ENCODE measurements at regions not wholly inside any gene's neighbourhood (a gene's known extent, or its start where the extent isn't known, plus 50 kb on each side); places are given as distances from the start of the nearest gene placed in this dataset.

- intact Hi-C loops (cut with DNase I; ENCODE audit: low total_unique reads) = no loop called here
- no peak overlapping the region for H3K27ac ChIP-seq
Measured at GRCh38 chr1:164953815-164954214, 394.8 kb downstream of the PBX1 start.

DNA sequence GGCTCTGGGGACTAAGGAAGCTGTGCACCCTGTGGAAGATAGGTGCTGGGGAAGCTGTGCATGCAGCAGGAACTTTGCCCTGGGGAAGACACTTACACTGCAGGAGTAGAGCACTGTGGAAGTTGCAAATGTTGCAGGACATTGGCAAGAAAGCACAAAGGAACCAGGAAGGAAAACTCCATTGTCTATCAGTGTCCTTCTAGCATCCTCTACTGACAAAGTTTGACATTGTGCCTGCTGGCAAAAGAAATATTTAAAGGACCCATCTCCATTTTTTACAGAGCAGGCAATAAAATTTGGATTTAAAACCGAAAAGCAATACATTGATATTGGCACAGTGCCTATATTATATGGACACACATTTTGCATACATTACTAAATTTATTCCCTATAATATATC, 394.1 kb downstream of the PBX1 start:
- TF ChIP-seq POLR2AphosphoS5 (IDR thresholded peaks at IDR 0.05) = no peak
- TF ChIP-seq POLR2A (IDR thresholded peaks at IDR 0.05) = no peak
- no peak for TF ChIP-seq CTCF (IDR thresholded peaks at IDR 0.05)
- no peaks in the 10 kb centered on the region for H3K36me3 ChIP-seq
- intact Hi-C loops (cut with DNase I; ENCODE audit: low total_unique reads) = no loop called here
- no peak overlapping the region for H3K4me3 ChIP-seq
- H3K27ac ChIP-seq = no peak overlapping the region
- no peaks in the 10 kb centered on the region for H3K27me3 ChIP-seq
- no peak for DNase-seq (ENCODE audit: low spot score in 2 of 2)
- H3K4me1 ChIP-seq = no peaks in the 10 kb centered on the region
- peaks cover 3 to 12% of the 10 kb centered on the region in 2 donors for H3K9me3 ChIP-seq

More at GRCh38 chr1:164953815-164954214, 394.8 kb downstream of the PBX1 start:
- H3K9me3 ChIP-seq = peaks cover 0 to 5% of the 10 kb centered on the region in 2 donors
- H3K4me1 ChIP-seq = no peaks in the 10 kb centered on the region
- no peak overlapping the region for H3K4me3 ChIP-seq
- no peaks in the 10 kb centered on the region for H3K36me3 ChIP-seq
- no peaks in the 10 kb centered on the region for H3K27me3 ChIP-seq
- DNase-seq (ENCODE audit: low spot score in 2 of 2) = no peak
- no peak for TF ChIP-seq CTCF (IDR thresholded peaks at IDR 0.05)
- no peak for TF ChIP-seq POLR2A (IDR thresholded peaks at IDR 0.05)
- no peak for TF ChIP-seq POLR2AphosphoS5 (IDR thresholded peaks at IDR 0.05)

GRCh38 chr1:164951508-164951907, 392.5 kb downstream of the PBX1 start:
- no peaks in the 10 kb centered on the region for H3K27me3 ChIP-seq
- H3K9me3 ChIP-seq = peaks cover 8 to 22% of the 10 kb centered on the region in 2 donors
- intact Hi-C loops (cut with DNase I; ENCODE audit: low total_unique reads) = no loop called here
- H3K27ac ChIP-seq = no peak overlapping the region
- DNase-seq (ENCODE audit: low spot score in 2 of 2) = no peak
- TF ChIP-seq CTCF (IDR thresholded peaks at IDR 0.05) = no peak
- TF ChIP-seq POLR2A (IDR thresholded peaks at IDR 0.05) = no peak
- TF ChIP-seq POLR2AphosphoS5 (IDR thresholded peaks at IDR 0.05) = no peak
- no peaks in the 10 kb centered on the region for H3K36me3 ChIP-seq
- H3K4me1 ChIP-seq = no peaks in the 10 kb centered on the region
- no peak overlapping the region for H3K4me3 ChIP-seq

- TF ChIP-seq POLR2AphosphoS5 (IDR thresholded peaks at IDR 0.05) (peak in 1 of 3 donors; percentile 51), POLR2A (IDR thresholded peaks at IDR 0.05) (no peak), CTCF (IDR thresholded peaks at IDR 0.05) (no peak)
Measured at GRCh38 chr1:164950541-164950986, 391.6 kb downstream of the PBX1 start.

DNA sequence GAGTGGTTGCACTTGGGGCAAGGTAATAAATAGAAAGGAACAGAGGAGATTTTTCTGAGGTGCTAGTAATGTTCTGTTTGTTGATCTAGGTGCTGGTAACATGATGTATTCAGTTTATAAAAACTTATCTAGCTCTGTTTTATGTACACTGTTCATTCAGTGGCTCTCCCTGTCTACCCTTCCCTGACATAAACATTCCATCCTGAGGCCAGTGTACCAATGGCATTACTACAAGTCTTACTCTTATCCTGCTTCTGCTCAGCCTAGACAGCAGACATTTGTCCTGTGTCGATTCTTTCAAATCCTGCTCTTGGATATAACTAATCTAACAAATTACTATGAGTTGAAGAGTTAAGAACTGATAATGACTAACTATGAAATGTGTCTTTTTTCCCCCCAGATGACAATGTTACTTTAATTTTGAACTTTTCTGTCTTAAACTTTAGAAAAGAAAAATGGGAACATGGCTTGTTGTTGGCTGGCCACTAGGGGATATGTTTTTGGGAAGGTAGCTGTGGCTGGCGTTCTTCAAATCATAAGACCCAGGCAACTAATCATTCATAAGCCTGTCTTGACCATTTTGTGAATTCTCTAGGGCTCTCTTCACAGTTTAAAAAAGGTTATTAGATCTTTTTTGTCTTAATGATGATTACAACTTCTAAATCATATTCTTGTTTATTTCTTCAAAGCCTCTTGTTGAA, 390.9 kb downstream of the PBX1 start:
- intact Hi-C loops (cut with DNase I; ENCODE audit: low total_unique reads) = no loop called here
- H3K4me1 ChIP-seq = no peaks in the 10 kb centered on the region
- no peaks in the 10 kb centered on the region for H3K27me3 ChIP-seq
- DNase-seq (ENCODE audit: low spot score in 2 of 2) = no peak
- no peaks in the 10 kb centered on the region for H3K36me3 ChIP-seq
- peaks cover 8 to 22% of the 10 kb centered on the region in 2 donors for H3K9me3 ChIP-seq
- H3K4me3 ChIP-seq = no peak overlapping the region
- H3K27ac ChIP-seq = no peak overlapping the region
- TF ChIP-seq POLR2A (IDR thresholded peaks at IDR 0.05) (no peak), CTCF (IDR thresholded peaks at IDR 0.05) (peak in 1 of 3 donors; percentile 55), POLR2AphosphoS5 (IDR thresholded peaks at IDR 0.05) (peak in 1 of 3 donors; percentile 62)

More at GRCh38 chr1:164950541-164950986, 391.6 kb downstream of the PBX1 start:
- Histone ChIP-seq H3K4me1 (no peaks in the 10 kb centered on the region), H3K27me3 (no peaks in the 10 kb centered on the region), H3K4me3 (no peak overlapping the region), H3K9me3 (peaks cover 8 to 22% of the 10 kb centered on the region in 2 donors), H3K36me3 (no peaks in the 10 kb centered on the region), H3K27ac (peak overlapping the region in 1 of 2 donors; percentile 15)
- no peak for DNase-seq (ENCODE audit: low spot score in 2 of 2)
- intact Hi-C loops (cut with DNase I; ENCODE audit: low total_unique reads) = no loop called here
